ENCODE measurements at regions not wholly inside any gene's neighbourhood (a gene's known extent, or its start where the extent isn't known, plus 50 kb on each side); places are given as distances from the start of the nearest gene placed in this dataset.
"Not testable (repeated sequence)": the region's sequence is repeated elsewhere in the genome, so short reads cannot be mapped to it uniquely, and the experiment has no call there.

DNA sequence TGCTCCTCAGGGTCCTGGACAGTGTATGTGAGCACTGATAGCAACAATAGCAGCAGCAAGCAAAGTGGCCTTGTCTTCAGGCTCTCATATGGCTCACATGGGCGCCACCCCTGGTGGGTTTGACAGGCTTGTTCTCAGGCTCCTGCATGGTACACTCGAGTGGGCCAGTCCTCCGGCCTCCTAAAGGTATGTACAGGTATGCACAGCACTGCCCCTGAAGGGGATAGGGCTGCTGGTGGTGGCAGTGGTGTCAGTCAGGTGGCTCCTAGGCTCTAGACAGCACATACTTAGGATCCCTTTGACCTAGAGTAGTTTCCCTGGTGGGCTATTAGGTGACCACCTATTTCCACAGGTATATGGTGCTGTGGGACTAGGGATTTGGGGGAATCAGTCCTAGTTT, 79.8 kb downstream of the LGALS9B start:
- DNase-seq = not testable (repeated sequence)

- peak; percentile 62 for DNase-seq
Observed at GRCh38 chr17:20381358-20382300, 85.7 kb downstream of the LGALS9B start.

GRCh38 chr17:20380625-20381024, 86.7 kb downstream of the LGALS9B start:
- not testable (repeated sequence) for DNase-seq

DNA sequence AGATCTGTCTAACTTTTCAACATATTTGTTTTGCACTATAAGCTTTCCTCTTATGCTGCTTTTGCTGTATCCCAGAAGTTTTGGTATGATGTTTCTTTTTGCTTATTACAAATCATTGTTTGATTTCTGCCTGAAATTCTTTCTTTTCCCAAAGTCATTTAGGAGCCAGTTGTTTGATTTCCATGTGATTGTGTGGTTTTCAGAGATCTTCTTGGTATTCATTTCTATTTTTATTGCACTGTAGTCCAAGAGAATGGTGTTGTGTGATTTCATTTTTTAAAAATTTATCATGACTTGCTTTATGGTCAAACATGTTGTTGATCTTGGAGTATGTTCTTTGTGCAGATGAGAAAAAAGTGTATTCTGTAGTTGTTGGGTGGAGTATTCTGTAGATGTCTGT, 88.1 kb downstream of the LGALS9B start:
- not testable (repeated sequence) for DNase-seq

GRCh38 chr17:20376642-20377041, 90.7 kb downstream of the LGALS9B start:
- DNase-seq = peak; percentile 63

- not testable (repeated sequence) for DNase-seq
Observed at GRCh38 chr17:20375745-20376144, 91.6 kb downstream of the LGALS9B start.

All from DMS53 (cell line).